ENCODE measurements at regions not wholly inside any gene's neighbourhood (a gene's known extent, or its start where the extent isn't known, plus 50 kb on each side); places are given as distances from the start of the nearest gene placed in this dataset.

DNA sequence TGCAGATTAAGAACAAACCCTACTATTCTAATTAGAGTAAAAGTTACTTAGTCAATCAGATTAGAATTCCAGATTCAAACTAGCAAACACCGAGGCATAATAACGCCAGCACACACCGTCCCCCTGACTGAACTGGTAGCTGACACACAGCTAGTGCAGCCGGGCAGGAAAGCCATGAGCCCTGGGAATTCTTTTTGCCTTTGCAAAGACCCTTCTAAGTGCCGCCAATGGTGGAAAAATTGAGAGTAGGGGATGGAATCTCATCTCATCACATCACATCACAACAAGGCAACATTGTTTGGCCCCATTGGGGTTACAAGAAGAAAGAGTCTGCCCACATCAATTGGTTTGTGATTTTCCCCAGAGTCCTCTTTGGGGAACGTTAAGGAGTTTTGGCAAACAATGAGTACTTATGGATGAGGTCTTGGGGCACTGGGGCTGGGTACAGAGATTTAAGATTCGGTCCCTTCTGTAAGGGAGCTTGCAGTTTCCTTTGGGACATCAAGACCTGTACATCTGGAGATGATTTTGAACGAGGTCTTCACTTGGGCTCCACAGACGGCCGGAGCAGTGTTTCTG is 120.4 kb upstream of the MEF2A start:
- no peaks in the 10 kb centered on the region for H3K79me1 ChIP-seq (ENCODE audit: low read depth, low read length)
- FAIRE-seq (no peak), DNase-seq (ENCODE audit: low read depth in 1 of 2, low spot score in 2 of 2) (peak in 1 of 2 experiments; percentile 32)
- 79% methylated on average over 10 of the region's 10 CpGs; no CpG with 5 or more reads in 1 of the 2 experiments for WGBS, 2 experiments (ENCODE audit: extremely low coverage in 1 of 2, insufficient coverage in 1 of 2, insufficient read length in 1 of 2, insufficient replicate concordance in 2 of 2, low coverage in 1 of 2, low lambda C conversion rate in 2 of 2, missing lambda C conversion rate in 1 of 2)
- H2BK15ac ChIP-seq (ENCODE audit: low read length): no peak overlapping the region
- no peak overlapping the region for H2AK5ac ChIP-seq (ENCODE audit: low read depth, low read length)
- H3K27me3 ChIP-seq (replicated peaks in 1 of 4; ENCODE audit: control insufficient read depth in 3 of 4, extremely low read depth in 1 of 4, insufficient read depth in 3 of 4, low read length in 3 of 4): no peaks in the 10 kb centered on the region
- H2BK20ac ChIP-seq (ENCODE audit: low read length): no peak overlapping the region
- no peak overlapping the region for H2BK120ac ChIP-seq (replicated peaks; ENCODE audit: low read depth, low read length)
- ChIA-PET CTCF (ENCODE audit: partially characterized antibody) (interaction anchor here (0.6 to 1.5 kb wide), 2 partner anchors 12 to 135 kb away, joined by 3 to 4 read pairs; no protein-coding TSS in a partner anchor), POLR2A (ENCODE audit: partially characterized antibody) (no interaction called here)
- no peak overlapping the region for H3K18ac ChIP-seq (ENCODE audit: extremely low read depth, low read length)
- no peak overlapping the region for H3K27ac ChIP-seq (ENCODE audit: low read depth, low read length)
- no peak overlapping the region for H2BK5ac ChIP-seq (ENCODE audit: low read depth, low read length)
- H4K8ac ChIP-seq (ENCODE audit: extremely low read depth, insufficient read depth, low read length): no peak overlapping the region
- H3K56ac ChIP-seq (replicated peaks; ENCODE audit: insufficient read length, low read depth, low read length): no peak overlapping the region
- H2BK12ac ChIP-seq (ENCODE audit: low read depth, low read length): no peak overlapping the region
- no peaks in the 10 kb centered on the region for H3K79me2 ChIP-seq (ENCODE audit: control insufficient read depth in 1 of 2, insufficient read depth in 2 of 2, low read length in 2 of 2)
- no peaks in the 10 kb centered on the region for H4K20me1 ChIP-seq (replicated peaks in 1 of 2; ENCODE audit: control insufficient read depth in 1 of 2, insufficient read depth in 2 of 2, low read length in 2 of 2)
- H3K23ac ChIP-seq (ENCODE audit: insufficient read length): no peak overlapping the region
- peaks cover 0 to 4% (median 0%) of the 10 kb centered on the region in 4 experiments; a peak in 3 of 7 replicates for H3K4me1 ChIP-seq (replicated peaks in 1 of 4; ENCODE audit: control insufficient read depth in 3 of 4, insufficient read depth in 4 of 4, low read length in 3 of 4)
- no peak overlapping the region for H4K91ac ChIP-seq (replicated peaks; ENCODE audit: insufficient read length, low read length)
- H2AFZ ChIP-seq (ENCODE audit: low read length): no peak overlapping the region
- no peaks in the 10 kb centered on the region for H3K9me3 ChIP-seq (ENCODE audit: insufficient read depth in 2 of 2, low read depth in 1 of 2, low read length in 1 of 2)
- TF ChIP-seq SIN3A (conservative IDR thresholded peaks at IDR 0.05 in 1 of 2, IDR thresholded peaks at IDR 0.05 in 1 of 2; ENCODE audit: low read depth in 1 of 2, low read length in 2 of 2): no peak
- no peak for TF ChIP-seq GABPA (IDR thresholded peaks at IDR 0.05; ENCODE audit: borderline replicate concordance, insufficient read depth, low read length)
- TF ChIP-seq, protein P1, sequence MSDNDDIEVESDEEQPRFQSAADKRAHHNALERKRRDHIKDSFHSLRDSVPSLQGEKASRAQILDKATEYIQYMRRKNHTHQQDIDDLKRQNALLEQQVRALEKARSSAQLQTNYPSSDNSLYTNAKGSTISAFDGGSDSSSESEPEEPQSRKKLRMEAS (IDR thresholded peaks at IDR 0.05): no peak
- TF ChIP-seq BRCA1 (IDR thresholded peaks at IDR 0.05; ENCODE audit: low read depth, low read length): no peak
- TF ChIP-seq, protein P2, sequence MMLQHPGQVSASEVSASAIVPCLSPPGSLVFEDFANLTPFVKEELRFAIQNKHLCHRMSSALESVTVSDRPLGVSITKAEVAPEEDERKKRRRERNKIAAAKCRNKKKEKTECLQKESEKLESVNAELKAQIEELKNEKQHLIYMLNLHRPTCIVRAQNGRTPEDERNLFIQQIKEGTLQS (IDR thresholded peaks at IDR 0.05; ENCODE audit: insufficient read depth, low read depth, low read length): no peak
- no peak for TF ChIP-seq SUZ12 (IDR thresholded peaks at IDR 0.05; ENCODE audit: low read length)
- no peak for TF ChIP-seq EZH2 (IDR thresholded peaks at IDR 0.05; ENCODE audit: low read depth, low read length, severe bottlenecking)
- TF ChIP-seq EGR1 (IDR thresholded peaks at IDR 0.05; ENCODE audit: borderline replicate concordance, low read depth, low read length): no peak
- no peak for TF ChIP-seq NANOG (IDR thresholded peaks at IDR 0.05; ENCODE audit: insufficient read depth, low read depth, low read length, poor library complexity, severe bottlenecking)
- TF ChIP-seq EP300 (IDR thresholded peaks at IDR 0.05; ENCODE audit: borderline replicate concordance in 1 of 2, low read depth in 2 of 2, low read length in 2 of 2): no peak
- H3K4me2 ChIP-seq (ENCODE audit: insufficient read depth in 1 of 2, low read depth in 2 of 2, low read length in 2 of 2): no peak overlapping the region
- no peak overlapping the region for H3K4me3 ChIP-seq (ENCODE audit: extremely low read depth in 1 of 4, insufficient read depth in 2 of 4, low read depth in 3 of 4, low read length in 4 of 4)
- H4K5ac ChIP-seq (ENCODE audit: insufficient read length, low read depth, low read length): no peak overlapping the region
- no peak overlapping the region for H3K4ac ChIP-seq (replicated peaks; ENCODE audit: insufficient read length, low read depth, low read length)
- H3K23me2 ChIP-seq (ENCODE audit: low read depth, low read length): no peaks in the 10 kb centered on the region
- H3K36me3 ChIP-seq (ENCODE audit: control insufficient read depth in 2 of 4, insufficient read depth in 4 of 4, low read length in 3 of 4): no peaks in the 10 kb centered on the region
- no peak overlapping the region for H3K14ac ChIP-seq (ENCODE audit: insufficient read length)
- H3K9ac ChIP-seq (replicated peaks in 1 of 4; ENCODE audit: extremely low read depth in 1 of 4, low read depth in 3 of 4, low read length in 3 of 4): no peak overlapping the region

All from H1 (cell line).